Limb (tissue), 2 donors: ENCODE measurements at regions not wholly inside any gene's neighbourhood (a gene's known extent, or its start where the extent isn't known, plus 50 kb on each side); places are given as distances from the start of the nearest gene placed in this dataset.
"Not testable (repeated sequence)": the region's sequence is repeated elsewhere in the genome, so short reads cannot be mapped to it uniquely, and the experiment has no call there.

Experiments
- DNase-seq, 2 donors: peaks; one replicate each; pipeline ENCODE4 v3.0.0-alpha.2; 2016; ENCODE audit errors: extremely low spot score in 2 of 2

- no peak for DNase-seq
These were observed 69.4 kb downstream of the SAMD9 start for GRCh38 chr7:93048136-93048930.

GRCh38 chr7:93047514-93048099 lies 70.2 kb downstream of the SAMD9 start:
- no peak for DNase-seq

GRCh38 chr7:93046641-93047040 lies 71.1 kb downstream of the SAMD9 start:
- DNase-seq, result no peak

- peak in 1 of 2 donors; percentile 34 for DNase-seq
These were observed 73.5 kb downstream of the SAMD9 start for GRCh38 chr7:93044147-93044810.

- DNase-seq, result peak; percentile 80 to 83
These were observed 74.3 kb downstream of the SAMD9 start for GRCh38 chr7:93043385-93043985.

GRCh38 chr7:93040355-93040754 lies 77.4 kb downstream of the SAMD9 start:
- DNase-seq, result no peak

GRCh38 chr7:93039786-93040185 lies 78.0 kb downstream of the SAMD9 start:
- DNase-seq, result no peak

- no peak for DNase-seq
These were observed 78.5 kb downstream of the SAMD9 start for GRCh38 chr7:93039282-93039681.

- no peak for DNase-seq
These were observed 81.0 kb downstream of the SAMD9 start for GRCh38 chr7:93036807-93037206.

- DNase-seq, result no peak
These were observed 81.6 kb downstream of the SAMD9 start for GRCh38 chr7:93036149-93036640.

GRCh38 chr7:93031795-93032194 lies 86.0 kb downstream of the SAMD9 start:
- no peak for DNase-seq

- DNase-seq, result no peak
These were observed 87.1 kb downstream of the SAMD9 start for GRCh38 chr7:93030605-93031225.

GRCh38 chr7:93029056-93029455 lies 88.7 kb downstream of the SAMD9 start:
- no peak for DNase-seq

GRCh38 chr7:93028610-93029009 lies 89.2 kb downstream of the SAMD9 start:
- DNase-seq, result no peak

- no peak for DNase-seq
These were observed 90.7 kb downstream of the SAMD9 start for GRCh38 chr7:93027044-93027443.

- DNase-seq, result no peak
These were observed 91.4 kb downstream of the SAMD9 start for GRCh38 chr7:93026425-93026824.

GRCh38 chr7:93025389-93025788 lies 92.4 kb downstream of the SAMD9 start:
- DNase-seq, result no peak

GRCh38 chr7:93022931-93023478 lies 94.8 kb downstream of the SAMD9 start:
- DNase-seq, result not testable (repeated sequence)

- no peak for DNase-seq
These were observed 96.0 kb downstream of the SAMD9 start for GRCh38 chr7:93021748-93022147.

- no peak for DNase-seq
These were observed 99.1 kb downstream of the SAMD9 start for GRCh38 chr7:93018716-93019115.

GRCh38 chr7:93016681-93017381 lies 100.9 kb downstream of the SAMD9 start:
- DNase-seq, result no peak
